ENCODE measurements at regions not wholly inside any gene's neighbourhood (a gene's known extent, or its start where the extent isn't known, plus 50 kb on each side); places are given as distances from the start of the nearest gene placed in this dataset.

GRCh38 chr1:72847651-72848050 is 565.3 kb upstream of the NEGR1 start:
- Mint-ChIP-seq H3K4me3 (no peak overlapping the region), H3K9me3 (peaks cover 3 to 17% (median 8%) of the 10 kb centered on the region in 7 donors), H3K27me3 (peaks cover 4% of the 10 kb centered on the region), H3K4me1 (no peaks in the 10 kb centered on the region), H3K36me3 (no peaks in the 10 kb centered on the region), H3K27ac (no peak overlapping the region)
- Histone ChIP-seq H3K27me3 (ENCODE audit: control insufficient read depth, insufficient read depth, low read length) (no peaks in the 10 kb centered on the region), H3K4me3 (ENCODE audit: low read depth, low read length) (no peak overlapping the region), H3K27ac (ENCODE audit: insufficient read depth, low read length, poor library complexity, severe bottlenecking) (no peak overlapping the region), H3K4me1 (ENCODE audit: control insufficient read depth, insufficient read depth, low read length, poor library complexity, severe bottlenecking) (no peaks in the 10 kb centered on the region), H3K36me3 (ENCODE audit: control insufficient read depth, insufficient read depth, low read length) (no peaks in the 10 kb centered on the region), H3K9me3 (ENCODE audit: control insufficient read depth in 2 of 2, low read length in 2 of 2) (peaks cover 0 to 2% of the 10 kb centered on the region in 2 experiments)
- no peak for ATAC-seq (ENCODE audit: low read depth in 2 of 2)
- no peak for DNase-seq

GRCh38 chr1:72846476-72847278 is 564.3 kb upstream of the NEGR1 start:
- Histone ChIP-seq H3K36me3 (ENCODE audit: control insufficient read depth, insufficient read depth, low read length) (no peaks in the 10 kb centered on the region), H3K9me3 (ENCODE audit: control insufficient read depth in 2 of 2, low read length in 2 of 2) (peaks cover 0 to 2% of the 10 kb centered on the region in 2 experiments), H3K27me3 (ENCODE audit: control insufficient read depth, insufficient read depth, low read length) (no peaks in the 10 kb centered on the region), H3K4me1 (ENCODE audit: control insufficient read depth, insufficient read depth, low read length, poor library complexity, severe bottlenecking) (no peaks in the 10 kb centered on the region), H3K27ac (ENCODE audit: insufficient read depth, low read length, poor library complexity, severe bottlenecking) (no peak overlapping the region), H3K4me3 (ENCODE audit: low read depth, low read length) (no peak overlapping the region)
- H3K27me3 Mint-ChIP-seq: peaks cover 4% of the 10 kb centered on the region
- no peak for ATAC-seq (ENCODE audit: low read depth in 2 of 2)
- H3K36me3 Mint-ChIP-seq: no peaks in the 10 kb centered on the region
- no peak overlapping the region for H3K4me3 Mint-ChIP-seq
- no peak overlapping the region for H3K27ac Mint-ChIP-seq
- no peaks in the 10 kb centered on the region for H3K4me1 Mint-ChIP-seq
- DNase-seq: no peak
- H3K9me3 Mint-ChIP-seq: peaks cover 3 to 24% (median 10%) of the 10 kb centered on the region in 7 donors

DNA sequence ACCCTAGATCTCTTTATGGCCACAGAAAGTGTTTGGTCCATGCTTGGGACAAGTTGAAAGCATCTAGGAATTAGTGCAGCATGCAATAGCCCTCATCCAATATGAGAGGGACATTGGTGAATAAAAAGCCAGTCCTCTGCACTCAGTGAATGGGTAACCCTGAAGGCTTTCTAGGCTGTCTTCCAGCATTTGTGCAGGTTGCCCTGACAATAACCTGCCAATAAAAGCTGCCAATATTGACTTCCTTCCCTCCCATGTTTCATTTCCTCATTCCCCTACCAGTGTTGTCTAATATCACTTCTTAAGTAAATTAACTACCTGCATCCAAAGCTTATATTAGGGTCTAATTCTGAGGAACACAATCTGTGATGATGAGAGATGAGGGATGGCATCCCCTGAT is 563.6 kb upstream of the NEGR1 start:
- Mint-ChIP-seq H3K36me3 (no peaks in the 10 kb centered on the region), H3K4me1 (no peaks in the 10 kb centered on the region), H3K4me3 (no peak overlapping the region), H3K27me3 (peaks cover 4% of the 10 kb centered on the region), H3K9me3 (peaks cover 1 to 27% (median 7%) of the 10 kb centered on the region in 7 donors), H3K27ac (no peak overlapping the region)
- no peaks in the 10 kb centered on the region for H3K4me1 ChIP-seq (ENCODE audit: control insufficient read depth, insufficient read depth, low read length, poor library complexity, severe bottlenecking)
- H3K27ac ChIP-seq (ENCODE audit: insufficient read depth, low read length, poor library complexity, severe bottlenecking): no peak overlapping the region
- no peaks in the 10 kb centered on the region for H3K27me3 ChIP-seq (ENCODE audit: control insufficient read depth, insufficient read depth, low read length)
- no peak for ATAC-seq (ENCODE audit: low read depth in 2 of 2)
- H3K9me3 ChIP-seq (ENCODE audit: control insufficient read depth in 2 of 2, low read length in 2 of 2): peaks cover 0 to 2% of the 10 kb centered on the region in 2 experiments
- no peak overlapping the region for H3K4me3 ChIP-seq (ENCODE audit: low read depth, low read length)
- DNase-seq: no peak
- no peaks in the 10 kb centered on the region for H3K36me3 ChIP-seq (ENCODE audit: control insufficient read depth, insufficient read depth, low read length)

GRCh38 chr1:72845381-72845780 is 563.0 kb upstream of the NEGR1 start:
- no peak overlapping the region for H3K4me3 Mint-ChIP-seq
- Histone ChIP-seq H3K36me3 (ENCODE audit: control insufficient read depth, insufficient read depth, low read length) (no peaks in the 10 kb centered on the region), H3K4me3 (ENCODE audit: low read depth, low read length) (no peak overlapping the region), H3K27ac (ENCODE audit: insufficient read depth, low read length, poor library complexity, severe bottlenecking) (no peak overlapping the region), H3K27me3 (ENCODE audit: control insufficient read depth, insufficient read depth, low read length) (no peaks in the 10 kb centered on the region), H3K9me3 (ENCODE audit: control insufficient read depth in 2 of 2, low read length in 2 of 2) (peaks cover 0 to 2% of the 10 kb centered on the region in 2 experiments), H3K4me1 (ENCODE audit: control insufficient read depth, insufficient read depth, low read length, poor library complexity, severe bottlenecking) (no peaks in the 10 kb centered on the region)
- H3K9me3 Mint-ChIP-seq: peaks cover 1 to 29% (median 7%) of the 10 kb centered on the region in 7 donors
- H3K27me3 Mint-ChIP-seq: peaks cover 4% of the 10 kb centered on the region
- DNase-seq (no peak), ATAC-seq (ENCODE audit: low read depth in 2 of 2) (no peak)
- H3K27ac Mint-ChIP-seq: no peak overlapping the region
- no peaks in the 10 kb centered on the region for H3K4me1 Mint-ChIP-seq
- no peaks in the 10 kb centered on the region for H3K36me3 Mint-ChIP-seq

DNA sequence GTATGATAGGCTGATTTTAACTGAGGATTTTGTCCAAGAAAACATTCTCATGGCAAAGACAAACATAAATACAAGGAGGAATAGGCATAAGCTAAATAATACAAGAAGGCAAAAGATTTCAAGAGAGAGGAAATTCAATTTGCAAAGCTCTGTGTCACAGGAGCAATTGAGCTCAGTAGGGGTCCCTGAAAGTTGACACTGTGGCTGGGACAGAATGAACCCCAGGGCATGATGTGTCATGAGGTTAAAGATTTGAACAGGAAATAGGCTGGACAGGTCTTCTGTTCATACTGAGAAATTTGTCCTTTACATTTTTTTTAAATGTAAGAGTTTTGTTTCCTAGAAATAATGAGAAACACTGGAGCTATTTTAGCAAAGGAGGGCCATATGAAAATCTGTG is 555.4 kb upstream of the NEGR1 start:
- H3K36me3 ChIP-seq (ENCODE audit: control insufficient read depth, insufficient read depth, low read length): no peaks in the 10 kb centered on the region

DNA sequence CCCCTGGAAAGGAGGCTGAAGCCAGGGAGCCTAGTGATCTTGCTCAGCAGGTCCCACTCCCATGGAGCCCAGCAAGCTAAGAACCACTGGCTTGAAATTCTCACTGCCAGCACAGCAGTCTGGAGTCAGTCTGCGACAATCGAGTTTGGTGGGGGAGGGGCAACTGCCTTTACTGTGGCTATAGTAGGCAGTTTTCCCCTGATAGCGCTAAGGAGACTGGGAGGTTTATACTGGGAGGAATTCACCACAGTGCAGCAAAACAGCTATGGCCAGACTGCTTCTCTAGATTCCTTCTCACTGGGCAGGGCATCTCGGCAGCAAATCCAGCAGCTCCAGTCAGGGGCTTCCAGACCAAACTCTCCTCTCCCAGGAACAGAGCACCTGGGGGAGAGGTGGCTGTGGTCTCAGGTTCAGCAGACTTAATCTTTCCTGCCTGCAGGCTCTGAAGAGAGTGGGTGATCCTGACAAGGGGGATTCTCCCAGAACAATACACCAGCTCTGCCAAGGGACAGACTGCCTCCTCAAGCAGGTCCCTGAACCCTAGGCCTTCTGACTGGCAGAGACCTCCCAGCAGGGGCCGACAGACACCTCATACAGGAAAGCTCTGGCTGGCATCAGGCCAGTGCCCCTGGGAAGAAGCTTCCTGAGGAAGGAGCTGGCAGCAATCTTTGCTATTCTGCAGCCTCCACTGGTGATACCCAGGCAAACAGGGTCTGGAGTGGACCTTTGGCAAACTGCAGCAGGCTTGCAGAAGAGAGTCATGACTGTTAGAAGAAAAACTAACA is 548.5 kb upstream of the NEGR1 start:
- H3K27me3 Mint-ChIP-seq: no peaks in the 10 kb centered on the region
- H3K9me3 ChIP-seq (ENCODE audit: control insufficient read depth in 2 of 2, low read length in 2 of 2): peaks cover 2 to 8% of the 10 kb centered on the region in 2 experiments
- no peaks in the 10 kb centered on the region for H3K27me3 ChIP-seq (ENCODE audit: control insufficient read depth, insufficient read depth, low read length)
- no peaks in the 10 kb centered on the region for H3K4me1 ChIP-seq (ENCODE audit: control insufficient read depth, insufficient read depth, low read length, poor library complexity, severe bottlenecking)
- no peak for DNase-seq
- no peak overlapping the region for H3K27ac ChIP-seq (ENCODE audit: insufficient read depth, low read length, poor library complexity, severe bottlenecking)
- H3K27ac Mint-ChIP-seq: no peak overlapping the region
- ATAC-seq (ENCODE audit: low read depth in 2 of 2): no peak
- no peak overlapping the region for H3K4me3 Mint-ChIP-seq
- no peaks in the 10 kb centered on the region for H3K36me3 Mint-ChIP-seq
- no peaks in the 10 kb centered on the region for H3K4me1 Mint-ChIP-seq
- H3K4me3 ChIP-seq (ENCODE audit: low read depth, low read length): no peak overlapping the region
- H3K36me3 ChIP-seq (ENCODE audit: control insufficient read depth, insufficient read depth, low read length): no peaks in the 10 kb centered on the region
- H3K9me3 Mint-ChIP-seq: peaks cover 4 to 43% (median 8%) of the 10 kb centered on the region in 7 donors

More for the DNA sequence above, 555.4 kb upstream of the NEGR1 start:
- H3K4me1 Mint-ChIP-seq: no peaks in the 10 kb centered on the region
- ATAC-seq (ENCODE audit: low read depth in 2 of 2): no peak
- no peaks in the 10 kb centered on the region for H3K27me3 ChIP-seq (ENCODE audit: control insufficient read depth, insufficient read depth, low read length)
- H3K27ac Mint-ChIP-seq: no peak overlapping the region
- no peaks in the 10 kb centered on the region for H3K9me3 ChIP-seq (ENCODE audit: control insufficient read depth in 2 of 2, low read length in 2 of 2)
- H3K4me1 ChIP-seq (ENCODE audit: control insufficient read depth, insufficient read depth, low read length, poor library complexity, severe bottlenecking): no peaks in the 10 kb centered on the region
- no peak overlapping the region for H3K27ac ChIP-seq (ENCODE audit: insufficient read depth, low read length, poor library complexity, severe bottlenecking)
- DNase-seq: no peak
- H3K27me3 Mint-ChIP-seq: no peaks in the 10 kb centered on the region
- no peak overlapping the region for H3K4me3 Mint-ChIP-seq
- H3K36me3 Mint-ChIP-seq: no peaks in the 10 kb centered on the region
- peaks cover 3 to 55% (median 14%) of the 10 kb centered on the region in 7 donors for H3K9me3 Mint-ChIP-seq
- H3K4me3 ChIP-seq (ENCODE audit: low read depth, low read length): no peak overlapping the region

- Mint-ChIP-seq H3K27ac (no peak overlapping the region), H3K4me1 (no peaks in the 10 kb centered on the region), H3K9me3 (peaks cover 2 to 33% (median 8%) of the 10 kb centered on the region in 7 donors), H3K36me3 (no peaks in the 10 kb centered on the region), H3K27me3 (no peaks in the 10 kb centered on the region), H3K4me3 (no peak overlapping the region)
- no peak overlapping the region for H3K4me3 ChIP-seq (ENCODE audit: low read depth, low read length)
- no peak overlapping the region for H3K27ac ChIP-seq (ENCODE audit: insufficient read depth, low read length, poor library complexity, severe bottlenecking)
- H3K36me3 ChIP-seq (ENCODE audit: control insufficient read depth, insufficient read depth, low read length): no peaks in the 10 kb centered on the region
- H3K9me3 ChIP-seq (ENCODE audit: control insufficient read depth in 2 of 2, low read length in 2 of 2): peaks cover 2 to 8% of the 10 kb centered on the region in 2 experiments
- DNase-seq: no peak
- H3K27me3 ChIP-seq (ENCODE audit: control insufficient read depth, insufficient read depth, low read length): no peaks in the 10 kb centered on the region
- no peak for ATAC-seq (ENCODE audit: low read depth in 2 of 2)
- H3K4me1 ChIP-seq (ENCODE audit: control insufficient read depth, insufficient read depth, low read length, poor library complexity, severe bottlenecking): no peaks in the 10 kb centered on the region
Observed at GRCh38 chr1:72827278-72827677, 544.9 kb upstream of the NEGR1 start.

Data from CD4-positive, CD25-positive, alpha-beta regulatory T cell (primary cell).